H1 (cell line): ENCODE measurements at regions not wholly inside any gene's neighbourhood (a gene's known extent, or its start where the extent isn't known, plus 50 kb on each side); places are given as distances from the start of the nearest gene placed in this dataset.

Source experiments
- CTCF ChIA-PET: fragments of 300-600 bp; sonication (Branson Sonifier 250); formaldehyde crosslinking; loops from one replicate; lab custom pipeline; 2021; ENCODE audit not compliant: partially characterized antibody; lab: Charles Lee
- POLR2A ChIA-PET: fragments of 300-600 bp; sonication (Branson Sonifier 250); formaldehyde crosslinking; loops from one replicate; lab custom pipeline; 2021; ENCODE audit warnings: inconsistent platforms; ENCODE audit not compliant: partially characterized antibody; lab: Charles Lee
- DNase-seq, 2 experiments: peaks; one replicate each; pipeline versions ENCODE4 v3.0.0 to v3.0.0-alpha.2; 2010 to 2022; ENCODE audit warnings: low spot score in 2 of 2, low read depth in 1 of 2, mixed read lengths in 1 of 2
- FAIRE-seq: peaks from 2 replicates; lab custom pipeline; 2011; peaks lifted over from hg19 to GRCh38; lab: Jason Lieb, UNC
- H2AFZ ChIP-seq: 2 replicates; pipeline ENCODE4 v1.8.1; 2012; ENCODE audit warnings: low read length, inconsistent platforms
- H2AK5ac ChIP-seq: 2 replicates; pipeline ENCODE4 v1.6.1; 2013; ENCODE audit warnings: low read depth, low read length
- H2BK120ac ChIP-seq: replicated peaks from 2 replicates; pipeline ENCODE3; 2013; ENCODE audit warnings: low read depth, low read length, inconsistent platforms
- H2BK12ac ChIP-seq: 2 replicates; pipeline ENCODE4 v1.6.1; 2013; ENCODE audit warnings: low read depth, low read length
- H2BK15ac ChIP-seq: 2 replicates; pipeline ENCODE4 v1.6.1; 2013; ENCODE audit warnings: low read length
- H2BK20ac ChIP-seq: 2 replicates; pipeline ENCODE4 v1.6.1; 2013; ENCODE audit warnings: low read length
- H2BK5ac ChIP-seq: 2 replicates; pipeline ENCODE4 v1.6.1; 2013; ENCODE audit warnings: low read depth, low read length
- H3K14ac ChIP-seq: 2 replicates; pipeline ENCODE4 v1.6.1; 2013; ENCODE audit warnings: inconsistent platforms; ENCODE audit not compliant: insufficient read length
- H3K18ac ChIP-seq: 2 replicates; pipeline ENCODE4 v1.6.1; 2013; ENCODE audit warnings: low read length; ENCODE audit errors: extremely low read depth
- H3K23ac ChIP-seq: 2 replicates; pipeline ENCODE4 v1.6.1; 2013; ENCODE audit warnings: inconsistent platforms; ENCODE audit not compliant: insufficient read length
- H3K23me2 ChIP-seq: 2 replicates; pipeline ENCODE4 v1.6.1; 2013; ENCODE audit warnings: low read depth, low read length
- H3K27ac ChIP-seq: 2 replicates; pipeline ENCODE4 v1.6.1; 2011; ENCODE audit warnings: low read depth, low read length, inconsistent platforms
- H3K27me3 ChIP-seq, 4 experiments: replicated peaks in 1 of 4; 1 replicate in 1 of 4; 2 replicates in 3 of 4; pipeline versions ENCODE4 v1.6.1 to v1.8.1; 2011 to 2013; ENCODE audit warnings: low read length in 3 of 4, mild to moderate bottlenecking in 3 of 4, inconsistent platforms in 2 of 4, mixed read lengths in 2 of 4, moderate library complexity in 1 of 4; ENCODE audit not compliant: control insufficient read depth in 3 of 4, insufficient read depth in 3 of 4; ENCODE audit errors: extremely low read depth in 1 of 4
- H3K36me3 ChIP-seq, 4 experiments: 2 replicates each; pipeline versions ENCODE4 v1.6.1 to v1.8.1; 2011 to 2013; ENCODE audit warnings: mild to moderate bottlenecking in 4 of 4, low read length in 3 of 4, moderate library complexity in 2 of 4, control low read depth in 1 of 4, inconsistent platforms in 1 of 4; ENCODE audit not compliant: insufficient read depth in 4 of 4, control insufficient read depth in 2 of 4
- H3K4ac ChIP-seq: replicated peaks from 2 replicates; pipeline ENCODE3; 2013; ENCODE audit warnings: low read length, low read depth, mixed read lengths, inconsistent platforms; ENCODE audit not compliant: insufficient read length
- H3K4me1 ChIP-seq, 4 experiments: replicated peaks in 1 of 4; 1 replicate in 1 of 4; 2 replicates in 3 of 4; pipeline versions ENCODE4 v1.6.1 to v1.8.1; 2011 to 2013; ENCODE audit warnings: low read length in 3 of 4, inconsistent platforms in 2 of 4, mixed read lengths in 1 of 4; ENCODE audit not compliant: insufficient read depth in 4 of 4, control insufficient read depth in 3 of 4
- H3K4me2 ChIP-seq, 2 experiments: 2 replicates each; pipeline versions ENCODE4 v1.6.1 to v1.8.1; 2011 to 2013; ENCODE audit warnings: low read depth in 2 of 2, low read length in 2 of 2, control low read depth in 1 of 2, inconsistent platforms in 1 of 2, mild to moderate bottlenecking in 1 of 2; ENCODE audit not compliant: insufficient read depth in 1 of 2
- H3K4me3 ChIP-seq, 4 experiments: fragments of 200-600, 300-600 bp in 1 of 4; sonication (generic), shearing (Covaris generic), sonication (Bioruptor Twin) in 1 of 4; 2 replicates each; pipeline versions ENCODE4 v1.5.1 to v1.8.1; 2011 to 2016; ENCODE audit warnings: low read length in 4 of 4, low read depth in 3 of 4, control low read depth in 2 of 4, inconsistent platforms in 2 of 4, mild to moderate bottlenecking in 2 of 4, mixed read lengths in 1 of 4, moderate library complexity in 1 of 4; ENCODE audit not compliant: insufficient read depth in 2 of 4; ENCODE audit errors: extremely low read depth in 1 of 4
- H3K56ac ChIP-seq: replicated peaks from 2 replicates; pipeline ENCODE3; 2013; ENCODE audit warnings: low read depth, mild to moderate bottlenecking, mixed read lengths, low read length, inconsistent platforms; ENCODE audit not compliant: insufficient read length
- H3K79me1 ChIP-seq: 2 replicates; pipeline ENCODE4 v1.6.1; 2013; ENCODE audit warnings: low read depth, low read length, control low read depth
- H3K79me2 ChIP-seq, 2 experiments: 2 replicates each; pipeline versions ENCODE4 v1.6.1 to v1.8.1; 2012 to 2013; ENCODE audit warnings: low read length in 2 of 2, mild to moderate bottlenecking in 2 of 2, inconsistent platforms in 1 of 2; ENCODE audit not compliant: insufficient read depth in 2 of 2, control insufficient read depth in 1 of 2
- H3K9ac ChIP-seq, 4 experiments: replicated peaks in 1 of 4; 1 replicate in 1 of 4; 2 replicates in 3 of 4; pipeline versions ENCODE4 v1.6.1 to v1.8.1; 2011 to 2013; ENCODE audit warnings: low read depth in 3 of 4, low read length in 3 of 4, control low read depth in 2 of 4, mild to moderate bottlenecking in 2 of 4, moderate library complexity in 2 of 4, inconsistent platforms in 1 of 4; ENCODE audit errors: extremely low read depth in 1 of 4
- H3K9me3 ChIP-seq, 2 experiments: 2 replicates each; pipeline versions ENCODE4 v1.6.1 to v1.8.1; 2012 to 2013; ENCODE audit warnings: mild to moderate bottlenecking in 2 of 2, moderate library complexity in 2 of 2, control low read depth in 1 of 2, inconsistent platforms in 1 of 2, low read depth in 1 of 2, low read length in 1 of 2, mixed read lengths in 1 of 2; ENCODE audit not compliant: insufficient read depth in 2 of 2
- H4K20me1 ChIP-seq, 2 experiments: replicated peaks in 1 of 2; 2 replicates each; pipeline versions ENCODE3 to v1.8.1; 2011 to 2013; ENCODE audit warnings: inconsistent platforms in 2 of 2, low read length in 2 of 2, mild to moderate bottlenecking in 1 of 2; ENCODE audit not compliant: insufficient read depth in 2 of 2, control insufficient read depth in 1 of 2
- H4K5ac ChIP-seq: 2 replicates; pipeline ENCODE4 v1.6.1; 2013; ENCODE audit warnings: low read length, low read depth, mixed read lengths, inconsistent platforms; ENCODE audit not compliant: insufficient read length
- H4K8ac ChIP-seq: 2 replicates; pipeline ENCODE4 v1.8.0; 2013; ENCODE audit warnings: mild to moderate bottlenecking, moderate library complexity, low read length, inconsistent platforms; ENCODE audit not compliant: insufficient read depth; ENCODE audit errors: extremely low read depth
- H4K91ac ChIP-seq: replicated peaks from 2 replicates; pipeline ENCODE3; 2013; ENCODE audit warnings: low read length, mixed read lengths, inconsistent platforms; ENCODE audit not compliant: insufficient read length
- GABPA ChIP-seq: IDR thresholded peaks from 2 replicates; pipeline ENCODE4 v1.6.1; 2011; ENCODE audit warnings: mild to moderate bottlenecking, low read length, moderate library complexity, borderline replicate concordance; ENCODE audit not compliant: insufficient read depth
- NANOG ChIP-seq: IDR thresholded peaks from 2 replicates; pipeline ENCODE4 v1.6.1; 2011; ENCODE audit warnings: low read length, low read depth, mild to moderate bottlenecking, inconsistent platforms; ENCODE audit not compliant: insufficient read depth, poor library complexity, severe bottlenecking
- TEAD4 ChIP-seq: IDR thresholded peaks from 2 replicates; pipeline ENCODE4 v1.6.1; 2012; ENCODE audit warnings: low read depth, low read length, inconsistent platforms, mixed read lengths
- YY1 ChIP-seq: IDR thresholded peaks from 2 replicates; pipeline ENCODE4 v1.6.1; 2011; ENCODE audit warnings: low read depth, mild to moderate bottlenecking, low read length
- WGBS, 2 experiments: shearing (Covaris generic) in 1 of 2; methylation state at CpG; one replicate each; pipeline versions ENCODE4 v1.1.6 to v1.1.7; 2013 to 2015; ENCODE audit warnings: low lambda C conversion rate in 2 of 2, mixed read lengths in 2 of 2, inconsistent platforms in 1 of 2, low coverage in 1 of 2, missing lambda C conversion rate in 1 of 2; ENCODE audit not compliant: insufficient replicate concordance in 2 of 2, insufficient coverage in 1 of 2, insufficient read length in 1 of 2; ENCODE audit errors: extremely low coverage in 1 of 2, missing lambda C conversion rate in 1 of 2; 5-methylcytosine and 5-hydroxymethylcytosine counted together
- TF ChIP-seq, protein P1 (sequence below): IDR thresholded peaks from 2 replicates; pipeline ENCODE4 v1.6.1; 2011; ENCODE audit warnings: low read length, improper control_type of control experiment

DNA sequence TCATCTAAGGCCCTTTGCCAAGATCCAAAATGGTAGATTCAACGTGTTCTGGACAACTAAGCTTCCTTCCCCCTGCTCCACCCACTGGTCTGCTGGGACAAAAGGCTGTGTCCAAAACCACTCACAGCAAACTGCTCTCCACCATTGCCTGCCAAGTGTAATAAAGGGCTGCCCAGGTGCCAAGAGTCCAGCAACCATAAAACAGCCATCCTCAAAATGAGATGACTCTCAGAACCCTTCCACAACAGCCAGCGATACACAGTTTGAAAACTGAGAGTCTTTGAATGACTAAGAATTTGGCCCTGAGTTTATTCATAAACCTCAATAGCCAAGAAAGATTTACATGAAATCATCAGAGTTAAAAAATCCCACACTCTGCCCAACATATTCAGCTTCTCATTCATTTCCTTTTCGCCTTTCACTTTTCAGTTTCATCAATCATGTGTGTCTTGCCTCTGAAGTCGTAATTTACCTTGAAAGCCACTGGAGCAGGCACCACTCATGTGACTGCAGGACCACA, 658.1 kb upstream of the MGMT start:
- H2AFZ ChIP-seq: no peak overlapping the region

More for the DNA sequence above, 658.1 kb upstream of the MGMT start:
- H3K23me2 ChIP-seq: no peaks in the 10 kb centered on the region
- H3K4ac ChIP-seq: no peak overlapping the region
- no peaks in the 10 kb centered on the region for H3K9me3 ChIP-seq
- no peak overlapping the region for H3K18ac ChIP-seq
- H2AK5ac ChIP-seq: no peak overlapping the region
- TF ChIP-seq YY1 (no peak), TEAD4 (no peak), GABPA (no peak), NANOG (no peak)
- TF ChIP-seq, protein P1, sequence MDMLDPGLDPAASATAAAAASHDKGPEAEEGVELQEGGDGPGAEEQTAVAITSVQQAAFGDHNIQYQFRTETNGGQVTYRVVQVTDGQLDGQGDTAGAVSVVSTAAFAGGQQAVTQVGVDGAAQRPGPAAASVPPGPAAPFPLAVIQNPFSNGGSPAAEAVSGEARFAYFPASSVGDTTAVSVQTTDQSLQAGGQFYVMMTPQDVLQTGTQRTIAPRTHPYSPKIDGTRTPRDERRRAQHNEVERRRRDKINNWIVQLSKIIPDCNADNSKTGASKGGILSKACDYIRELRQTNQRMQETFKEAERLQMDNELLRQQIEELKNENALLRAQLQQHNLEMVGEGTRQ: no peak
- TF ChIP-seq, all 59 proteins: peak for 0
- Histone ChIP-seq H3K23ac (no peak overlapping the region), H3K56ac (no peak overlapping the region), H3K4me3 (no peak overlapping the region), H4K91ac (no peak overlapping the region), H3K27me3 (no peaks in the 10 kb centered on the region), H2BK120ac (no peak overlapping the region), H2BK12ac (no peak overlapping the region), H2BK5ac (no peak overlapping the region), H2BK20ac (no peak overlapping the region), H3K79me2 (no peaks in the 10 kb centered on the region), H4K5ac (no peak overlapping the region), H3K14ac (no peak overlapping the region), H3K79me1 (no peaks in the 10 kb centered on the region), H2BK15ac (no peak overlapping the region), H3K36me3 (no peaks in the 10 kb centered on the region), H3K9ac (no peak overlapping the region), H4K20me1 (no peaks in the 10 kb centered on the region), H3K27ac (no peak overlapping the region), H4K8ac (no peak overlapping the region), H3K4me1 (no peaks in the 10 kb centered on the region; a peak in 1 of 7 replicates), H3K4me2 (no peak overlapping the region)
- DNase-seq (no peak), FAIRE-seq (no peak)
- ChIA-PET CTCF (no interaction called here), POLR2A (no interaction called here)
- 93% methylated on average over 4 of the region's 4 CpGs; no CpG with 5 or more reads in 1 of the 2 experiments for WGBS, 2 experiments
